Neural progenitor cell (in vitro differentiated cells): ENCODE measurements at regions not wholly inside any gene's neighbourhood (a gene's known extent, or its start where the extent isn't known, plus 50 kb on each side); places are given as distances from the start of the nearest gene placed in this dataset.

Source experiments
- EZH2phosphoT487 ChIP-seq: fragments of 200-600 bp; sonication (generic); IDR thresholded peaks from 2 replicates; pipeline ENCODE4 v1.6.1; 2017; ENCODE audit warnings: antibody characterized with exemption
- TF ChIP-seq, protein P1 (sequence below): fragments of 200-600 bp; sonication (generic); IDR thresholded peaks from 2 replicates; pipeline ENCODE4 v1.5.1; 2017; ENCODE audit warnings: antibody characterized with exemption, mild to moderate bottlenecking

DNA sequence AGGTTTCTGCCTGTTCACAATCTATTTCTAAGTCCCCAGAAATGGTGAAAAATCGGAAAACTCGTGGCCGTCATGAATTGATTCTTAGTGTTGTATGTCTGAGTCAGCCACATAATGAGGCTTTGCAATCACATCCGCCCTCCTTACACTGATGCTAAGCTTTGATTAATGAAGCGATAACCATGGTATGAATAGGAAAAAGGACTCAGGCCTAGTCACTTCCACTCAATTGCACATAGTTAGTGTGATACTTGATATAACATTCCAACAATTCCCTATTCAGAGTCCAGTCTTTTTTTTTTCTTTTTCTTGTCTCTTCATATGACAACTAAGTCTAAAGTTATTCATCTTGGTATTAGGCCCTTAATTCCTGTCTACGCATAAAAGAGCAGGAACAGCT is 1231.0 kb downstream of the VRK1 start:
- TF ChIP-seq, protein P1, sequence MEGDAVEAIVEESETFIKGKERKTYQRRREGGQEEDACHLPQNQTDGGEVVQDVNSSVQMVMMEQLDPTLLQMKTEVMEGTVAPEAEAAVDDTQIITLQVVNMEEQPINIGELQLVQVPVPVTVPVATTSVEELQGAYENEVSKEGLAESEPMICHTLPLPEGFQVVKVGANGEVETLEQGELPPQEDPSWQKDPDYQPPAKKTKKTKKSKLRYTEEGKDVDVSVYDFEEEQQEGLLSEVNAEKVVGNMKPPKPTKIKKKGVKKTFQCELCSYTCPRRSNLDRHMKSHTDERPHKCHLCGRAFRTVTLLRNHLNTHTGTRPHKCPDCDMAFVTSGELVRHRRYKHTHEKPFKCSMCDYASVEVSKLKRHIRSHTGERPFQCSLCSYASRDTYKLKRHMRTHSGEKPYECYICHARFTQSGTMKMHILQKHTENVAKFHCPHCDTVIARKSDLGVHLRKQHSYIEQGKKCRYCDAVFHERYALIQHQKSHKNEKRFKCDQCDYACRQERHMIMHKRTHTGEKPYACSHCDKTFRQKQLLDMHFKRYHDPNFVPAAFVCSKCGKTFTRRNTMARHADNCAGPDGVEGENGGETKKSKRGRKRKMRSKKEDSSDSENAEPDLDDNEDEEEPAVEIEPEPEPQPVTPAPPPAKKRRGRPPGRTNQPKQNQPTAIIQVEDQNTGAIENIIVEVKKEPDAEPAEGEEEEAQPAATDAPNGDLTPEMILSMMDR: no peak
- TF ChIP-seq EZH2phosphoT487: no peak
